Skeletal muscle tissue (tissue), 3 donors: ENCODE measurements at regions not wholly inside any gene's neighbourhood (a gene's known extent, or its start where the extent isn't known, plus 50 kb on each side); places are given as distances from the start of the nearest gene placed in this dataset.

Experiments
- H3K27ac ChIP-seq: one replicate; pipeline ENCODE4 v1.7.0; 2013; ENCODE audit warnings: mild to moderate bottlenecking, low read depth, low read length, inconsistent platforms
- H3K27me3 ChIP-seq, 3 donors: one replicate each; pipeline ENCODE4 v1.7.0; 2013; ENCODE audit warnings: low read length in 3 of 3; ENCODE audit not compliant: control insufficient read depth in 3 of 3, insufficient read depth in 3 of 3
- H3K36me3 ChIP-seq, 3 donors: one replicate each; pipeline ENCODE4 v1.7.0; 2013; ENCODE audit warnings: low read length in 3 of 3; ENCODE audit not compliant: control insufficient read depth in 3 of 3, insufficient read depth in 3 of 3
- H3K4me1 ChIP-seq, 3 donors: one replicate each; pipeline ENCODE4 v1.7.0; 2013; ENCODE audit warnings: low read length in 3 of 3, mild to moderate bottlenecking in 3 of 3; ENCODE audit not compliant: control insufficient read depth in 3 of 3, insufficient read depth in 3 of 3
- H3K4me3 ChIP-seq, 3 donors: one replicate each; pipeline ENCODE4 v1.7.0; 2013; ENCODE audit warnings: low read length in 3 of 3
- H3K9ac ChIP-seq, 3 donors: one replicate each; pipeline ENCODE4 v1.7.0; 2013; ENCODE audit warnings: low read length in 3 of 3, mild to moderate bottlenecking in 3 of 3, moderate library complexity in 2 of 3, low read depth in 1 of 3
- H3K9me3 ChIP-seq, 3 donors: one replicate each; pipeline ENCODE4 v1.7.0; 2013; ENCODE audit warnings: low read length in 3 of 3; ENCODE audit not compliant: control insufficient read depth in 3 of 3
- donor health status: Osteomylitis.

GRCh38 chr13:97120346-97120745, 101.8 kb upstream of the MBNL2 start:
- Histone ChIP-seq H3K27me3 (no peaks in the 10 kb centered on the region), H3K9me3 (no peaks in the 10 kb centered on the region), H3K9ac (no peak overlapping the region), H3K36me3 (no peaks in the 10 kb centered on the region), H3K4me3 (no peak overlapping the region), H3K4me1 (peaks cover 24 to 38% (median 33%) of the 10 kb centered on the region in 3 donors), H3K27ac (no peak overlapping the region)

- H3K27ac ChIP-seq, result no peak overlapping the region
- H3K27me3 ChIP-seq, result no peaks in the 10 kb centered on the region
- no peak overlapping the region for H3K9ac ChIP-seq
- peaks cover 28 to 38% (median 33%) of the 10 kb centered on the region in 3 donors for H3K4me1 ChIP-seq
- no peaks in the 10 kb centered on the region for H3K9me3 ChIP-seq
- no peaks in the 10 kb centered on the region for H3K36me3 ChIP-seq
- H3K4me3 ChIP-seq, result no peak overlapping the region
Observed at GRCh38 chr13:97120976-97121375, 101.2 kb upstream of the MBNL2 start.

GRCh38 chr13:97121894-97122293, 100.2 kb upstream of the MBNL2 start:
- Histone ChIP-seq H3K27ac (no peak overlapping the region), H3K9ac (no peak overlapping the region), H3K4me1 (peaks cover 24 to 35% (median 28%) of the 10 kb centered on the region in 3 donors), H3K36me3 (no peaks in the 10 kb centered on the region), H3K27me3 (no peaks in the 10 kb centered on the region), H3K4me3 (no peak overlapping the region), H3K9me3 (no peaks in the 10 kb centered on the region)

GRCh38 chr13:97122381-97122996, 99.6 kb upstream of the MBNL2 start:
- no peak overlapping the region for H3K9ac ChIP-seq
- H3K4me1 ChIP-seq, result peaks cover 23 to 35% (median 24%) of the 10 kb centered on the region in 3 donors
- H3K9me3 ChIP-seq, result no peaks in the 10 kb centered on the region
- no peak overlapping the region for H3K27ac ChIP-seq
- no peaks in the 10 kb centered on the region for H3K27me3 ChIP-seq
- no peak overlapping the region for H3K4me3 ChIP-seq
- H3K36me3 ChIP-seq, result no peaks in the 10 kb centered on the region

GRCh38 chr13:97124206-97124605, 97.9 kb upstream of the MBNL2 start:
- Histone ChIP-seq H3K27ac (no peak overlapping the region), H3K4me1 (peaks cover 23 to 31% (median 24%) of the 10 kb centered on the region in 3 donors), H3K27me3 (no peaks in the 10 kb centered on the region), H3K9ac (no peak overlapping the region), H3K9me3 (no peaks in the 10 kb centered on the region), H3K4me3 (no peak overlapping the region), H3K36me3 (no peaks in the 10 kb centered on the region)

GRCh38 chr13:97124915-97125809, 97.0 kb upstream of the MBNL2 start:
- Histone ChIP-seq H3K4me1 (peaks cover 23 to 31% (median 24%) of the 10 kb centered on the region in 3 donors), H3K36me3 (no peaks in the 10 kb centered on the region), H3K9me3 (no peaks in the 10 kb centered on the region), H3K4me3 (peak overlapping the region in 2 of 3 donors; percentile 32 to 36), H3K9ac (no peak overlapping the region), H3K27me3 (no peaks in the 10 kb centered on the region), H3K27ac (peak overlapping the region; percentile 72)

- H3K4me1 ChIP-seq, result peaks cover 23 to 31% (median 24%) of the 10 kb centered on the region in 3 donors
- peak overlapping the region; percentile 72 for H3K27ac ChIP-seq
- no peaks in the 10 kb centered on the region for H3K27me3 ChIP-seq
- H3K4me3 ChIP-seq, result peak overlapping the region; percentile 32 to 53 (median 35)
- H3K9me3 ChIP-seq, result no peaks in the 10 kb centered on the region
- H3K36me3 ChIP-seq, result no peaks in the 10 kb centered on the region
- H3K9ac ChIP-seq, result no peak overlapping the region
Observed at GRCh38 chr13:97125810-97126738, 96.1 kb upstream of the MBNL2 start.

- Histone ChIP-seq H3K27me3 (no peaks in the 10 kb centered on the region), H3K9ac (no peak overlapping the region), H3K27ac (no peak overlapping the region), H3K9me3 (no peaks in the 10 kb centered on the region), H3K36me3 (no peaks in the 10 kb centered on the region), H3K4me3 (no peak overlapping the region), H3K4me1 (peaks cover 16 to 26% (median 17%) of the 10 kb centered on the region in 3 donors)
Observed at GRCh38 chr13:97127842-97128241, 94.3 kb upstream of the MBNL2 start.

GRCh38 chr13:97130190-97130589, 91.9 kb upstream of the MBNL2 start:
- Histone ChIP-seq H3K4me3 (no peak overlapping the region), H3K4me1 (peaks cover 8 to 12% (median 10%) of the 10 kb centered on the region in 3 donors), H3K9me3 (no peaks in the 10 kb centered on the region), H3K27ac (no peak overlapping the region), H3K27me3 (no peaks in the 10 kb centered on the region), H3K9ac (no peak overlapping the region), H3K36me3 (no peaks in the 10 kb centered on the region)
